ENCODE measurements at regions not wholly inside any gene's neighbourhood (a gene's known extent, or its start where the extent isn't known, plus 50 kb on each side); places are given as distances from the start of the nearest gene placed in this dataset.

DNA sequence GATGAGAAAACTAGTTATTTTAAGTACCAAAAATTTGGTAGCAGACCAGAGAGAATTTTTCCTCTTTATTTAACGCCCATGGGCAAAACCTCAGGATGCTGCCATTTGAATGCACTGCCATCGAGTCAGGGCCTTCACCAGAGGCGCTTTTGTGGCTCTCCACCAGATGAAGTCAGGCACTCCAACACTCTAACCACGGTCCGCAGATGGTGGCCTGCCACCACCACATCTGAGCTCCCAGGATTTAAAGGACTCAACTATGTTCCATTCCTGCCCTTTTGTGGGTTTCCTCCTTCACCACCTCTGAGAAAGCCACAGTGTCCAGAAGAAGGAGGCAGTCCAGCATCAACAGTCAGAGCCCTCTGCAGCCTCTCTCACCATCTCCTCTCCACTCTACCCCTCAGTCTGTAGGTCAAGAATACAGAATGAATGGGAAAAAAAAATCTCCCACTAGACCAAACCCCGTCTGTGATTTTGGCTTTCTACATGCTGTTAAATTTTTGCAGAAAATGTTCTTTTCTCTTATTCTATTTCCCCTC is 647.4 kb downstream of the USP25 start:
- no peak for DNase-seq

DNA sequence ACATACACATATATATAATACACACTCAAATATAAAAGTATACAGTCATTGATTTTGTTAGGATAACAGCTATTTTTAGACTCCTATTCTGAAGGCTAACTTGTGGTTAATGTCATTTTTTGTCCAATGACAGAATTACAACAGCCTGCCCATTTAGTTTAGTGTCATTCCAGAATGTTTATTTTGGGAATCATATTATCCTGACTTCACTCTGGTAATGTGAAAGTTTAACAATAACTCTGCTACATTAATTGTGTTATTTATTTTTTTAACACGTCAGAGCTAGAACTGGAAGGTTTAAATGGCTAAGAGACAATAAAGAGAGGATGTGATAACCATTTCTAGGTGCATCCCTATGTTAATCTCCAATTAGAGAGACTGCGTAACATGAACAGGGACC is 648.1 kb downstream of the USP25 start:
- DNase-seq: no peak

GRCh38 chr21:16378525-16378924 is 648.7 kb downstream of the USP25 start:
- no peak for DNase-seq

GRCh38 chr21:16388291-16388690 is 658.5 kb downstream of the USP25 start:
- DNase-seq: no peak

GRCh38 chr21:16388911-16389560 is 659.3 kb downstream of the USP25 start:
- DNase-seq: no peak

DNA sequence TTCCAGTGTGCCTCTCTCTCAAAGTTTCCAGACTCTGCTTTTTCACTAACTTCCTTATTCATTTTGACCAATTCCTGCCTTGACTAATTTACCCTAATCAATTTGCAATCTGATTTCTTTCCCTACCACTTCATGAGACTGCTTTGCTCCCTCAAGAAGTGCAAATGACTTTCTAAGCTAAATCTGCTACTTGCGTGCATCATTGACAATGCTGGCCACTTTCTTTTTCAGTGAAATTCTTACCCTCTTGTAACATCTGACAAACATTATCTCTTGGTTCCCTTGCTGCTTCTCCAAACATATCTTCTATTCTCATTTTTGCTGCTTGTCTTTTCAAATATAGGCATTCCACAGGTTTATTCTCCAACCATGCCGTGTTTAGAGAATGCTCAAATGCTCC is 659.9 kb downstream of the USP25 start:
- DNase-seq: no peak

DNA sequence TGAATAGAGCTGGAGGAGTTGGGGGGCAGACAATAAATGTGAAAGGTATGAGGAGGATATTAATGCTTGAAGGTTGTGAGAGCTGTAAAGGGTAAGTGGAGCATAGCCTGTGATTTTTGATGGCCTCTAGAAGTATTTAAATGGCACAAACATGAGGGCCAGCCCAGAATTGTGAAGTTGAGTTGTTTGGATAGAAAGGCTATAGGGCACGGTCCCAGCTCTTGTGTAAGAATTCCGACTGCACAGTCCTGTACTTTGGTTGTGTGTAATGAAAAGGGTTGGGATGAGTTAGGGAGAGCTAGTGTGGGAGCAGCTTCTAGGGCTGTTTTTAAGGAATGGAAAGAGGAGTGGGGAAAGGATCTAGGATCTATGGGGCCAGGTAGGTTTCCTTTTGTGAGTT is 665.5 kb downstream of the USP25 start:
- DNase-seq: no peak

GRCh38 chr21:16402752-16403151 is 673.0 kb downstream of the USP25 start:
- no peak for DNase-seq

DNA sequence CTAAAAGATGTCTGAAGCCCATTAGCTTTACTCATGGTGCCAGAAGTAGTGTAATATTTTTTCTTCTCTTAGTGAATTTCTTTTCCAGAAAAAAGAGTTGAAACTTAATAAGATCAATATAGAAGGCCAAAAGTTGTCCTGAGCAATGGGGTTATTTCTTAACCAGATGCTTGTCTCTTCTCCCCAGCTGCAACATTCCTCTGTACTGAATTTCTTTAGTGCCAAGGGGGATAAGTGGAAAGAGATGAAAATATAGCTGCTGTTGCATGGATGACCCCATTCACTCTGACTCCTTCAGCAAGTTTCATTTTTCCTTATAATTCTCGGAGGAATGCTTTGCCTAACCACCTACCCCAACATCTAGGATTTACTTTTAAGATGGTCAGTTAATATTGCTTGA is 675.0 kb downstream of the USP25 start:
- DNase-seq: no peak

- no peak for DNase-seq
Measured at GRCh38 chr21:16406355-16406754, 676.6 kb downstream of the USP25 start.

- DNase-seq: no peak
Measured at GRCh38 chr21:16407403-16408240, 677.8 kb downstream of the USP25 start.

GRCh38 chr21:16408280-16408679 is 678.5 kb downstream of the USP25 start:
- no peak for DNase-seq

- DNase-seq: no peak
Measured at GRCh38 chr21:16409352-16409751, 679.6 kb downstream of the USP25 start.

DNA sequence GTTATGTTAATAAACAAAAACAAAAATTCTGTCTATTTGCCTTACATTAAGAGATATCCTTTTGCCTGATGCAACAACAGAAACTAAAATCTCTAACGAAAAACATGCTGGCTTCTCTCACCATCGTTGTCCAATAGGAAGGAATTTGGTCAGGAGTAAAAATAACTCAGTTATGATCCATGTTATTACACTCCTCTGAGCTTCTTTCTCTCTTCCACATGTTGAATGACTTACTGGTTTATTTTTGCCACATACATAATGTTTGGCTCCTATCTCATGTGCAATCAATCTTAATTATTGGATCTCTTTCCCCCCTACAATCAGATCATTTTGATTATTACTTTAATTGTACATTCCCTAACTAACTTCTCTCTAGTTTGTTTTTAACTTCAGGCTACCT is 688.4 kb downstream of the USP25 start:
- DNase-seq: no peak

DNA sequence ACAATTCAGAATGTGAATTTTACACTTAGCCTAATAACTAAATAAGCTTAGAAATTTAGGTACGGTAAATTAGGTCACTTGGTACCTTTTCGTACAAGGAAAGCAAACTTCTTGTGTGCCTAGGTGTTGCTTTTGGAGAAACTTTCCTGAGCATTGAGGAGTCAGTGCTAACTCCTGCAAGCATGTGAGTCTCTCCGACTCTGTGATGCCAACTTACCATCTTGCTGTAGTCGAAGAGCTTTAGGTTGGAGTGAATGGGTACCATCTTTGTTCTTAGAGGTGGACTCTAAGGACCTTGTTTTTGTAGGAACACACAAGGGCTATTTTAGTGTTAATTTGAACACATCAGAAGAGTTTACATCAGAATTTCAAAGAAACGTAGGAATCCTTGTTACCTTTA is 688.9 kb downstream of the USP25 start:
- DNase-seq: no peak

DNA sequence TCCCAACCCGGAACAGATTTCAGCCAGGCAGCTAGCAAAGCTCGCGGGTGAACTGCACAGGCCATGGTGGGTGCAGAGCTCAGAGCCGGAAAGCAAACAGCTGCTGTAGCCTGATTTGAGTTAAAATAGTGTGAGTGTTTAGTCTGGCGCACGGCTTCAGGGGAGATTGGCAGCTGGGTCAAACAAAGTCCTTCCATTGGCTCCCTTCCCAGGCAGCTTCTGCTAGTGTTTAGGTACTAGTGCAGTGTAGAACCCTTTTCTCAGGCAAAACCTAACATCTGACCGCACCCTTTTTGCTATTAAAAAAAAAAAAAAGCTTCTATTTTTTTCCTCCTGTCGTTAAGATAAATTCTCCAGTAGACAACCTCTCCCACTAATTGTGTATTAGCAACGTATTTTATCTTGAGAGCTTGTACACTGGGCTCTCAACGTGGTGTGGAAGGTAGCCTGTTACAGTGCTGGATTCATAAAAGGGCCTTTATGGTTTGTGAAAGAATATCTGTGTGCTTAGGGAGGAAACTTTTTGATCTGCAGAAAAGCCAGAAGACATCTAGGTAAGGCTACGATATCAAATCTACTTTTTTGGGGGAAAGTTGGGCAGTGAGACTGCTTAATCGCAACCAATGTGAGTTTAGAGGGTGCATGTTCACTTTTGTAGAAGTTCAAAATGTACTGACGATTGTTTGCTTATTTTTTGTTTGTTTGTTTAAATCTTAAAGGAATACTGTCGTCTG is 689.6 kb downstream of the USP25 start:
- no peak for DNase-seq

DNA sequence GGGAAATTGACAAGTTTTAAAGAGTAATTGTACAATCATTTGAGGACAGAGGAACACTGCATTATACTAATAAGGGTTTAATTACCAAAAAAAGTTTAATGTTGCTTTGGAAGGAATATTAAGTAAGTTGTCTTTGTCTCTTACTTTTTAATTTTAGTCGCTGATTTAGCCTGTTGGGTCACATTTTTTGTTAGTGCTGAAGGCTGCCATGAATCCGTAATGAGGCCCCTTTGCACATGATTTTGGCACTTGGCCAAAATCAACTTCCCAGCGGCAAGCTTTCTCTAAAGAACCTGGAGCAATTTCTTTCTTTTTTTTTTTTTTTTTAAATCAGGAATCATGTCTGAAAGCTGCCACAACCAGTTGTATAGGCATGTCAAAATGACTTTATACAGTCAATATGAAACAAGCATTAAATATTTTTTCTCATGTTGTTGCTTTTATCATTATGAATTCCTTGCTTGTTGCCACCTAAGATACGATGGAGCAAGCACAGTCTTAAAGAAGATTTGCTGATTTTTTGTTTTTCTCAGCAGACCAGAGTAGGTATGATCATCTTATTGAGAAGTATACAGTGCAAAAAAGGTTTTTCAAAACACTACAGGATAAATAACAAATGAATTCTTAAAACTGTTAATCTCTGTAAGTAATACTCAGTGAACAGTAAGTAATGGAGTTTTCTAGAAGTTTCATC is 690.4 kb downstream of the USP25 start:
- no peak for DNase-seq

- DNase-seq: no peak
Measured at GRCh38 chr21:16421007-16421406, 691.2 kb downstream of the USP25 start.

- no peak for DNase-seq
Measured at GRCh38 chr21:16421965-16422364, 692.2 kb downstream of the USP25 start.

GRCh38 chr21:16422702-16423101 is 692.9 kb downstream of the USP25 start:
- DNase-seq: no peak

GRCh38 chr21:16423921-16424320 is 694.1 kb downstream of the USP25 start:
- no peak for DNase-seq

DNA sequence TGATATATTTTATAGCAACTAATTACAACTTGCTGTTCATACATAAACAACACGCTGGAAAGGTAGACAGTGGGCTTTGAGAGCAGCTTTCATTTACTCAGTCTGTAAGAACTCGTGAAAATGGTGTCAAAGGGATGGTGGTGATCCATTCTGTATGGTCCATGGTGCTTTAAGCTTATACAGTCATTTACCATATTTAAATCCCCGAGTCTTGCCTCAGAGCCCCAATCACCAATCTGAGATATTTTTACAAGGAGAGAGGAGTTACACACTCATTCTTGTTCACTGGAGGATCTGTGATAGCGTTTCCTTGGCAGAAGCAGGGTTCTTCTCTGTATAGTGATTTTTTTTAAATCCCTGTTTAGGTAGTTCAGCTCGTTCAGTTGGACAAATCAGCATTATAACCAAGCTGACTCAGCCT is 694.6 kb downstream of the USP25 start:
- DNase-seq: no peak

DNA sequence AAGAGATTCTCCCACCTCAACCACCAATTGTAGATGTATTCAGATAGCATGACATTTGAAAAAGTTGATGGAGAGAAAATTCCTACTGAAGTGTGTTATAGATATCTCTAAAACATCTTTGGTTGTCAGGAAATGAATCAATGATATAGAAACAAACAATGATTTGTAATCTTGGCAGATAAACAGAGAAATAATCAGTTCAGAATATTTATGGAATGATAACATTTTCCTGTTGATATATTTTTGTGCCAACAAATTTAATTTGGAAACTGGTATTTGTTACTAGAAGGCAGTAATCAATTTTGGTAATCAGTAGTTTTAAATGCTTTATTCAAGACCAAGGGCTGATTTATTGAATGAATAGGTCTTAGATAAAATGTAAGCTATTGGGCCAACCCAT is 695.6 kb downstream of the USP25 start:
- DNase-seq: no peak

Data from activated T-cell treated with anti-CD3 and anti-CD28 coated beads, Interleukin-2, amount 50 U/mL, for 48 hours (primary cell).